WTC11 (cell line): ENCODE measurements at regions not wholly inside any gene's neighbourhood (a gene's known extent, or its start where the extent isn't known, plus 50 kb on each side); places are given as distances from the start of the nearest gene placed in this dataset.

Experiments used
- ATAC-seq: fragments of 200-7000 bp; cut with Tn5 transposase; 2 replicates; pipeline ENCODE4 v1.10.0; 2021; ENCODE audit warnings: mild to moderate bottlenecking, moderate library complexity
- CTCF ChIA-PET: fragments of 300-600 bp; sonication (Branson Sonifier 250); formaldehyde crosslinking; loops from one replicate; lab custom pipeline; 2021; ENCODE audit warnings: antibody characterized with exemption; lab: Charles Lee
- POLR2A ChIA-PET: fragments of 350-600 bp; sonication (Branson Sonifier 250); formaldehyde crosslinking; loops from one replicate; lab custom pipeline; 2021; ENCODE audit warnings: antibody characterized with exemption; lab: Charles Lee
- DNase-seq: peaks from one replicate; pipeline ENCODE4 v3.0.0; 2021; ENCODE audit warnings: low spot score
- H3K27ac Mint-ChIP-seq: 2 replicates; pipeline ENCODE4 v1.8.0; 2021; ENCODE audit warnings: mixed read lengths
- H3K27me3 Mint-ChIP-seq: 2 replicates; pipeline ENCODE4 v1.8.0; 2021; ENCODE audit warnings: low read depth, mild to moderate bottlenecking, moderate library complexity, mixed read lengths
- H3K36me3 Mint-ChIP-seq: 2 replicates; pipeline ENCODE4 v1.8.0; 2021; ENCODE audit warnings: mixed read lengths
- H3K4me1 Mint-ChIP-seq: 2 replicates; pipeline ENCODE4 v1.8.0; 2022; ENCODE audit warnings: mixed read lengths
- H3K4me3 Mint-ChIP-seq: 2 replicates; pipeline ENCODE4 v1.8.0; 2021; ENCODE audit warnings: mild to moderate bottlenecking, moderate library complexity, mixed read lengths
- H3K9me3 Mint-ChIP-seq: 2 replicates; pipeline ENCODE4 v1.8.0; 2021; ENCODE audit warnings: mixed read lengths
- AFF4 ChIP-seq: sonication (generic); formaldehyde crosslinking; IDR thresholded peaks from 2 replicates; pipeline ENCODE4 v1.8.1; 2023; ENCODE audit warnings: mild to moderate bottlenecking, missing genetic modification reagents, borderline replicate concordance
- CREM ChIP-seq: sonication (generic); formaldehyde crosslinking; IDR thresholded peaks from 2 replicates; pipeline ENCODE4 v1.8.1; 2022; ENCODE audit warnings: mild to moderate bottlenecking, missing genetic modification reagents, moderate library complexity
- CTCF ChIP-seq: fragments of 200-600 bp; IDR thresholded peaks from 2 replicates; pipeline ENCODE4 v1.8.0; 2022; ENCODE audit warnings: antibody characterized with exemption
- ELF4 ChIP-seq: sonication (generic); formaldehyde crosslinking; IDR thresholded peaks from 2 replicates; pipeline ENCODE4 v1.8.1; 2022; ENCODE audit warnings: low read depth, mild to moderate bottlenecking, moderate library complexity, missing genetic modification reagents
- EMX1 ChIP-seq: fragments of 250-450 bp; sonication (Bioruptor Pico); IDR thresholded peaks from 2 replicates; pipeline ENCODE4 v1.8.0; 2021; ENCODE audit warnings: mild to moderate bottlenecking
- KAT7 ChIP-seq: sonication (generic); formaldehyde crosslinking; IDR thresholded peaks from 2 replicates; pipeline ENCODE4 v1.8.1; 2023; ENCODE audit warnings: missing genetic modification reagents, mild to moderate bottlenecking, borderline replicate concordance
- NR1H2 ChIP-seq: sonication (generic); formaldehyde crosslinking; IDR thresholded peaks from 2 replicates; pipeline ENCODE4 v1.9.0; 2021; ENCODE audit warnings: mild to moderate bottlenecking, moderate library complexity, missing genetic modification reagents
- RORB ChIP-seq: fragments of 250-450 bp; sonication (Bioruptor Pico); IDR thresholded peaks from 2 replicates; pipeline ENCODE4 v1.9.0; 2021; ENCODE audit warnings: mild to moderate bottlenecking
- TCF7 ChIP-seq: sonication (generic); formaldehyde crosslinking; IDR thresholded peaks from 2 replicates; pipeline ENCODE4 v1.8.0; 2022; ENCODE audit warnings: mild to moderate bottlenecking, low read depth, missing genetic modification reagents, moderate library complexity
- TEAD1 ChIP-seq: sonication (generic); formaldehyde crosslinking; IDR thresholded peaks from 2 replicates; pipeline ENCODE4 v1.8.0; 2022; ENCODE audit warnings: mild to moderate bottlenecking, missing genetic modification reagents
- ZMAT4 ChIP-seq: fragments of 250-450 bp; sonication (Bioruptor Pico); IDR thresholded peaks from 2 replicates; pipeline ENCODE4 v1.9.0; 2021; ENCODE audit warnings: mild to moderate bottlenecking
- ZNF281 ChIP-seq: sonication (generic); formaldehyde crosslinking; IDR thresholded peaks from 2 replicates; pipeline ENCODE4 v1.8.0; 2023; ENCODE audit warnings: mild to moderate bottlenecking, missing genetic modification reagents
- ZNF317 ChIP-seq: sonication (generic); formaldehyde crosslinking; IDR thresholded peaks from 2 replicates; pipeline ENCODE4 v1.8.1; 2023; ENCODE audit warnings: low read depth, mild to moderate bottlenecking, moderate library complexity, missing genetic modification reagents, borderline replicate concordance
- ZNF532 ChIP-seq: fragments of 250-450 bp; sonication (Bioruptor Pico); IDR thresholded peaks from 2 replicates; pipeline ENCODE4 v1.9.0; 2021; ENCODE audit warnings: mild to moderate bottlenecking, borderline replicate concordance

- ATAC-seq (no peak), DNase-seq (no peak)
- Mint-ChIP-seq H3K27ac (no peak overlapping the region), H3K27me3 (no peaks in the 10 kb centered on the region; the same call in 1 of the 2 replicates), H3K4me1 (peaks cover 18% of the 10 kb centered on the region), H3K9me3 (peaks cover 12% of the 10 kb centered on the region), H3K4me3 (no peak overlapping the region), H3K36me3 (peaks cover 11% of the 10 kb centered on the region)
- ChIA-PET POLR2A (no interaction called here), CTCF (no interaction called here)
- TF ChIP-seq TEAD1 (CRISPR knock-in tag) (no peak), ZMAT4 (no peak)
Measured at GRCh38 chr1:220389634-220390033, 117.4 kb upstream of the RAB3GAP2 start.

- POLR2A ChIA-PET: no interaction called here
- H3K4me1 Mint-ChIP-seq: peaks cover 36% of the 10 kb centered on the region
Measured at GRCh38 chr1:220386494-220387195, 114.4 kb upstream of the RAB3GAP2 start.

More at GRCh38 chr1:220386494-220387195, 114.4 kb upstream of the RAB3GAP2 start:
- Mint-ChIP-seq H3K27ac (no peak overlapping the region), H3K9me3 (peaks cover 18% of the 10 kb centered on the region), H3K27me3 (no peaks in the 10 kb centered on the region; the same call in 1 of the 2 replicates), H3K36me3 (peaks cover 11% of the 10 kb centered on the region), H3K4me3 (no peak overlapping the region)
- DNase-seq: no peak
- ATAC-seq: no peak
- TF ChIP-seq TCF7 (no peak), ZNF317 (no peak), AFF4 (CRISPR knock-in tag) (no peak), CREM (CRISPR knock-in tag) (no peak), ZNF281 (CRISPR knock-in tag) (no peak), ZNF532 (CRISPR knock-in tag) (no peak), CTCF (no peak), ELF4 (no peak), EMX1 (CRISPR knock-in tag) (no peak), RORB (CRISPR knock-in tag) (no peak), KAT7 (CRISPR knock-in tag) (no peak), NR1H2 (CRISPR knock-in tag) (no peak)
- CTCF ChIA-PET: no interaction called here
